ENCODE measurements at regions not wholly inside any gene's neighbourhood (a gene's known extent, or its start where the extent isn't known, plus 50 kb on each side); places are given as distances from the start of the nearest gene placed in this dataset.
"Not testable (repeated sequence)": the region's sequence is repeated elsewhere in the genome, so short reads cannot be mapped to it uniquely, and the experiment has no call there.

- H3K36me3 ChIP-seq (ENCODE audit: control insufficient read depth in 2 of 2, insufficient read depth in 1 of 2, low read length in 2 of 2) = no peaks in the 10 kb centered on the region
- H3K27ac ChIP-seq (ENCODE audit: extremely low read depth, low read depth, low read length) = no peak overlapping the region
- H3K4me3 ChIP-seq (ENCODE audit: low read depth, low read length) = no peak overlapping the region
- ChIA-PET POLR2A (no interaction called here), CTCF (no interaction called here)
- no peaks in the 10 kb centered on the region for H3K9me3 ChIP-seq (ENCODE audit: control insufficient read depth, insufficient read depth, low read depth, low read length)
- TF ChIP-seq ELK4 (IDR thresholded peaks at IDR 0.05; ENCODE audit: borderline replicate concordance, low read depth, low read length) (no peak), GLI4 (tag by site-specific recombination; IDR thresholded peaks at IDR 0.05) (no peak), TSHZ1 (tag by site-specific recombination; IDR thresholded peaks at IDR 0.05; ENCODE audit: borderline replicate concordance) (no peak), ZNF571 (tag by site-specific recombination; IDR thresholded peaks at IDR 0.05) (no peak), KLF16 (tag by site-specific recombination; IDR thresholded peaks at IDR 0.05) (no peak), ZNF350 (tag by site-specific recombination; IDR thresholded peaks at IDR 0.05) (no peak), GLIS1 (tag by site-specific recombination; IDR thresholded peaks at IDR 0.05) (no peak), MZF1 (tag by site-specific recombination; IDR thresholded peaks at IDR 0.05; ENCODE audit: borderline replicate concordance) (no peak), ZNF449 (tag by site-specific recombination; IDR thresholded peaks at IDR 0.05) (no peak), ZNF621 (tag by site-specific recombination; IDR thresholded peaks at IDR 0.05) (no peak), WT1 (tag by site-specific recombination; IDR thresholded peaks at IDR 0.05) (no peak), ZNF121 (tag by site-specific recombination; IDR thresholded peaks at IDR 0.05) (no peak), ZNF548 (tag by site-specific recombination; IDR thresholded peaks at IDR 0.05) (no peak), SP3 (tag by site-specific recombination; IDR thresholded peaks at IDR 0.05) (no peak), PBX3 (CRISPR knock-in tag; IDR thresholded peaks at IDR 0.05) (no peak)
- TF ChIP-seq, protein P1, sequence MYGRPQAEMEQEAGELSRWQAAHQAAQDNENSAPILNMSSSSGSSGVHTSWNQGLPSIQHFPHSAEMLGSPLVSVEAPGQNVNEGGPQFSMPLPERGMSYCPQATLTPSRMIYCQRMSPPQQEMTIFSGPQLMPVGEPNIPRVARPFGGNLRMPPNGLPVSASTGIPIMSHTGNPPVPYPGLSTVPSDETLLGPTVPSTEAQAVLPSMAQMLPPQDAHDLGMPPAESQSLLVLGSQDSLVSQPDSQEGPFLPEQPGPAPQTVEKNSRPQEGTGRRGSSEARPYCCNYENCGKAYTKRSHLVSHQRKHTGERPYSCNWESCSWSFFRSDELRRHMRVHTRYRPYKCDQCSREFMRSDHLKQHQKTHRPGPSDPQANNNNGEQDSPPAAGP (tag by site-specific recombination; IDR thresholded peaks at IDR 0.05) = no peak
- TF ChIP-seq, protein P2, sequence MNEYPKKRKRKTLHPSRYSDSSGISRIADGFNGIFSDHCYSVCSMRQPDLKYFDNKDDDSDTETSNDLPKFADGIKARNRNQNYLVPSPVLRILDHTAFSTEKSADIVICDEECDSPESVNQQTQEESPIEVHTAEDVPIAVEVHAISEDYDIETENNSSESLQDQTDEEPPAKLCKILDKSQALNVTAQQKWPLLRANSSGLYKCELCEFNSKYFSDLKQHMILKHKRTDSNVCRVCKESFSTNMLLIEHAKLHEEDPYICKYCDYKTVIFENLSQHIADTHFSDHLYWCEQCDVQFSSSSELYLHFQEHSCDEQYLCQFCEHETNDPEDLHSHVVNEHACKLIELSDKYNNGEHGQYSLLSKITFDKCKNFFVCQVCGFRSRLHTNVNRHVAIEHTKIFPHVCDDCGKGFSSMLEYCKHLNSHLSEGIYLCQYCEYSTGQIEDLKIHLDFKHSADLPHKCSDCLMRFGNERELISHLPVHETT (tag by site-specific recombination; IDR thresholded peaks at IDR 0.05) = no peak
- H3K4me1 ChIP-seq (ENCODE audit: control insufficient read depth, insufficient read depth, low read length) = no peaks in the 10 kb centered on the region
Observed at GRCh38 chr13:39836038-39836437, 180.6 kb downstream of the COG6 start.

DNA sequence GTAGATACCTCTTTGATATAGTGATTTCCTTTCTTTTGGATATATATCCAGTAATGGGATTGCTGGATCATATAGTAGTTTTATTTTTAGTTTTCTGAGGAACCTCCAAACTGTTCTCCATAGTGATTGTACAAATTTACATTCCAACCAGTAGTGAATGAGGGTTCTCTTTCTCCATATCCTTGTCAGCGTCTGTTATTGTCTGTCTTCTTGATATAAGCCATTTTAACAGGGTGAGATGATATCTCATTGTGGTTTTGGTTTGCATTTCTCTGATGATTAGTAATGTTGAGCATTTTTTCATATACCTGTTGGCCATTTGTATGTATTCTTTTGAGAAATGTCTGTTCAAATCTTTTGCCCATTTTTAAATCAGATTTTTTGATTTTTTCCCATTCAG, 182.4 kb downstream of the COG6 start:
- H3K27ac ChIP-seq (ENCODE audit: extremely low read depth, low read depth, low read length); H3K9me3 ChIP-seq (ENCODE audit: control insufficient read depth, insufficient read depth, low read depth, low read length); CTCF ChIA-PET; H3K4me1 ChIP-seq (ENCODE audit: control insufficient read depth, insufficient read depth, low read length); H3K4me3 ChIP-seq (ENCODE audit: low read depth, low read length); POLR2A ChIA-PET; H3K36me3 ChIP-seq (ENCODE audit: control insufficient read depth in 2 of 2, insufficient read depth in 1 of 2, low read length in 2 of 2): not testable (repeated sequence)
